SU-DHL-6 (cell line): ENCODE measurements at regions not wholly inside any gene's neighbourhood (a gene's known extent, or its start where the extent isn't known, plus 50 kb on each side); places are given as distances from the start of the nearest gene placed in this dataset.

Experiments used
- H2AFZ ChIP-seq: fragments of 200-600 bp; sonication (generic); 2 replicates; pipeline ENCODE4 v1.6.1; 2014; ENCODE audit warnings: low read depth, mild to moderate bottlenecking, moderate library complexity, mixed read lengths, antibody characterized with exemption, low read length; ENCODE audit not compliant: severe bottlenecking
- H3F3A ChIP-seq: fragments of 200-600 bp; shearing (Covaris generic); 2 replicates; pipeline ENCODE4 v1.6.0; 2016; ENCODE audit warnings: antibody characterized with exemption, mild to moderate bottlenecking; ENCODE audit not compliant: insufficient read depth
- H3K27ac ChIP-seq: fragments of 200-600 bp; sonication (generic); 2 replicates; pipeline ENCODE4 v1.5.1; 2016; ENCODE audit warnings: low read depth, mild to moderate bottlenecking, low read length, moderate library complexity, mixed read lengths
- H3K27me3 ChIP-seq: fragments of 200-600 bp; sonication (generic), shearing (Covaris generic); 2 replicates; pipeline ENCODE4 v1.6.0; 2014; ENCODE audit warnings: mild to moderate bottlenecking, low read length
- H3K36me3 ChIP-seq: fragments of 200-600 bp; sonication (generic); 2 replicates; pipeline ENCODE4 v1.6.1; 2014; ENCODE audit warnings: mild to moderate bottlenecking, low read length, mixed read lengths
- H3K4me2 ChIP-seq: fragments of 300-600, 200-600 bp; shearing (Covaris generic), sonication (generic); 2 replicates; pipeline ENCODE4 v1.6.0; 2014; ENCODE audit warnings: low read length, low read depth, mild to moderate bottlenecking; ENCODE audit not compliant: poor library complexity, severe bottlenecking
- H3K4me3 ChIP-seq: fragments of 200-600 bp; sonication (generic); 2 replicates; pipeline ENCODE4 v1.5.1; 2014; ENCODE audit warnings: antibody characterized with exemption, low read length, mild to moderate bottlenecking, mixed read lengths; ENCODE audit not compliant: insufficient read depth, poor library complexity, severe bottlenecking
- H3K79me2 ChIP-seq: fragments of 200-600 bp; sonication (generic); 2 replicates; pipeline ENCODE4 v1.6.1; 2014; ENCODE audit warnings: mild to moderate bottlenecking, low read length, moderate library complexity; ENCODE audit not compliant: insufficient read depth
- H3K9ac ChIP-seq: fragments of 200-600 bp; sonication (generic); 2 replicates; pipeline ENCODE4 v1.7.0; 2014; ENCODE audit warnings: mild to moderate bottlenecking, low read length
- H3K9me2 ChIP-seq: fragments of 200-600 bp; sonication (generic); replicated peaks from 2 replicates; pipeline ENCODE4 v1.6.1; 2014; ENCODE audit warnings: low read length; ENCODE audit not compliant: insufficient read depth
- H3K9me3 ChIP-seq: fragments of 200-600 bp; sonication (generic); 2 replicates; pipeline ENCODE4 v1.6.1; 2014; ENCODE audit warnings: low read length, mixed read lengths; ENCODE audit not compliant: insufficient read depth
- H4K20me1 ChIP-seq: fragments of 200-600 bp; sonication (generic); 2 replicates; pipeline ENCODE4 v1.6.1; 2014; ENCODE audit warnings: low read depth, mild to moderate bottlenecking, antibody characterized with exemption, low read length, moderate library complexity, mixed read lengths
- CTCF ChIP-seq: fragments of 200-600 bp; sonication (generic); IDR thresholded peaks from one replicate; pipeline ENCODE4 v1.5.1; 2017; ENCODE audit warnings: antibody characterized with exemption, mild to moderate bottlenecking, low read length, moderate library complexity; ENCODE audit not compliant: insufficient read depth, poor library complexity, severe bottlenecking
- EZH2phosphoT487 ChIP-seq: fragments of 200-600 bp; sonication (generic), shearing (Covaris generic); conservative IDR thresholded peaks from 2 replicates; pipeline ENCODE4 v1.6.1; 2018; ENCODE audit warnings: mild to moderate bottlenecking, antibody characterized with exemption, low read length, moderate library complexity, mixed read lengths

DNA sequence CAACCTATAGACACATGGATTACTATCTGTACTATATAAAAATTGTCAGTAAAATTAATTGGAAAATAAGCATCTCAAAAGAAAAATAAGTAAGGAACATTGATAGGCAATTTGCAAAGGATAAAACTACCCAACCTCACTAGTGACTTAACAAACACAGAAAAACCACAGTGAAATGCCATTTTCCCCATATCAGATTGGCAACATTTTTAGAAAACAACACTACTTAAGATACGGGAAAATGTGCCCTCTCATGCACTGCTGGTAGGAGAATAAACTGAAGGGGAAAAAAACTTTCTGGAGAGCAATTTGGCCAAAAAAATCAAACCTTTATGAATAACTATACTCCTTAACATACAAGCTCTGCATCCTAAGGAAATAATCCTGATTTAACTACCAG is 254.0 kb downstream of the DEPDC1B start:
- Histone ChIP-seq H3K27me3 (no peaks in the 10 kb centered on the region), H3K4me3 (no peak overlapping the region), H2AFZ (no peak overlapping the region), H3K9ac (no peak overlapping the region), H3K36me3 (no peaks in the 10 kb centered on the region), H3K9me3 (no peaks in the 10 kb centered on the region), H3F3A (no peaks in the 10 kb centered on the region), H3K79me2 (no peaks in the 10 kb centered on the region), H3K9me2 (no peaks in the 10 kb centered on the region), H3K4me2 (no peak overlapping the region), H4K20me1 (no peaks in the 10 kb centered on the region), H3K27ac (no peak overlapping the region)
- TF ChIP-seq CTCF (no peak), EZH2phosphoT487 (no peak)

- Histone ChIP-seq H3K27ac (no peak overlapping the region), H3K9me3 (no peaks in the 10 kb centered on the region), H2AFZ (no peak overlapping the region), H3K9ac (no peak overlapping the region), H4K20me1 (no peaks in the 10 kb centered on the region), H3F3A (no peaks in the 10 kb centered on the region), H3K4me2 (no peak overlapping the region), H3K4me3 (no peak overlapping the region), H3K27me3 (no peaks in the 10 kb centered on the region), H3K36me3 (no peaks in the 10 kb centered on the region), H3K79me2 (no peaks in the 10 kb centered on the region), H3K9me2 (no peaks in the 10 kb centered on the region)
- TF ChIP-seq EZH2phosphoT487 (no peak), CTCF (no peak)
Observed at GRCh38 chr5:60445427-60445826, 254.5 kb downstream of the DEPDC1B start.

DNA sequence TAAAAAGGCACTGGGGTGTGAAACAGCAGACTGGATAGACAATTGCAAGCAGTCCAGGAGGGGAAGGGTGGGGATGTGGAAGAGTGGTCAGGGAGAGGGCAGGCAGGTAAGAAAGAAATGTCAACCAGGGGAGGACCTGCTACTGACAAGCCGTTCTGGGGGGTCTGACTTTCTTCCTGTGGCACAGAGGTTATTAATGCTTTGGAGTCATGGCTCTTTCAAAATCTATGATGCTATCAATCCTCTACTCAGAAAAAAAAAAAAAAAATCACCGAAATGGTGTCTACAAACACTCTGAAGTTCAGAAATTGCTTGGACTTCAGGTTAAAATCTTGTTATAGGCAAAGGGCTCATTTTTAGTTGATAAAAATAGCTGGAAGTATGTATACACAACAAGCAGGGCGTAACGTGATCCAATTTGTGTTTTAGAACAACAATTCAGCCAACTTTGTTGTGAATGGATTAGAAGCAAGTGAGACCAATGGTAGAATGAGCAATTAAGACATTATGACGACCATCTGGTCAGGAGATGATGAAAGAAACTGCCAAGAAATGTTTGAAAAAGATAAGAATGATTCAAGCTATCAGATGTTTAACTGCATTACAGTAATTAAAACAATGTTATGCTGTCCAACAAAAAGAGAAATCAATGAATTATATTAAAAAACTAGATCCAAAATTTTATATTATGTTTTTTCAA is 255.2 kb downstream of the DEPDC1B start:
- H3K9ac ChIP-seq, result no peak overlapping the region
- TF ChIP-seq CTCF (no peak), EZH2phosphoT487 (no peak)
- H3K4me2 ChIP-seq, result no peak overlapping the region
- no peak overlapping the region for H3K4me3 ChIP-seq
- H3K9me2 ChIP-seq, result no peaks in the 10 kb centered on the region
- H3K36me3 ChIP-seq, result no peaks in the 10 kb centered on the region
- no peak overlapping the region for H3K27ac ChIP-seq
- H4K20me1 ChIP-seq, result no peaks in the 10 kb centered on the region
- no peaks in the 10 kb centered on the region for H3K27me3 ChIP-seq
- H3K9me3 ChIP-seq, result no peaks in the 10 kb centered on the region
- no peak overlapping the region for H2AFZ ChIP-seq
- no peaks in the 10 kb centered on the region for H3K79me2 ChIP-seq
- no peaks in the 10 kb centered on the region for H3F3A ChIP-seq
